CD4-positive, alpha-beta T cell (primary cell): ENCODE measurements at regions not wholly inside any gene's neighbourhood (a gene's known extent, or its start where the extent isn't known, plus 50 kb on each side); places are given as distances from the start of the nearest gene placed in this dataset.
"Not testable (repeated sequence)": the region's sequence is repeated elsewhere in the genome, so short reads cannot be mapped to it uniquely, and the experiment has no call there.

Experiments
- ATAC-seq: fragments of 200-7000 bp; cut with Tn5 transposase; one replicate; pipeline ENCODE4 v1.10.0; 2022; ENCODE audit warnings: mild to moderate bottlenecking; ENCODE audit not compliant: poor library complexity
- CTCF ChIA-PET: fragments of 350-600 bp; sonication (Branson Sonifier 250); formaldehyde crosslinking; loops from one replicate; lab custom pipeline; 2021; ENCODE audit warnings: antibody characterized with exemption, inconsistent platforms; lab: Charles Lee
- POLR2A ChIA-PET: fragments of 350-600 bp; sonication (Branson Sonifier 250); formaldehyde crosslinking; loops from one replicate; lab custom pipeline; 2021; ENCODE audit warnings: antibody characterized with exemption, inconsistent platforms; lab: Charles Lee
- DNase-seq, 14 experiments: peaks; one replicate each; pipeline ENCODE4 v3.0.0-alpha.2; 2013 to 2020; ENCODE audit warnings: mixed read lengths in 2 of 14
- H3K27ac ChIP-seq, 2 donors: one replicate each; pipeline versions ENCODE4 v1.5.1 to v1.7.0; 2013; ENCODE audit warnings: low read length in 2 of 2, low read depth in 1 of 2, mild to moderate bottlenecking in 1 of 2
- H3K27me3 ChIP-seq, 2 experiments: 1 replicate in 1 of 2; 2 replicates in 1 of 2; pipeline versions ENCODE4 v1.6.1 to v1.7.0; 2013; ENCODE audit warnings: low read length in 2 of 2, control low read depth in 1 of 2, mild to moderate bottlenecking in 1 of 2, moderate library complexity in 1 of 2; ENCODE audit not compliant: insufficient read depth in 2 of 2, control insufficient read depth in 1 of 2
- H3K36me3 ChIP-seq: one replicate; pipeline ENCODE4 v1.6.1; 2013; ENCODE audit warnings: low read length, control low read depth; ENCODE audit not compliant: insufficient read depth
- H3K4me1 ChIP-seq: one replicate; pipeline ENCODE4 v1.6.1; 2013; ENCODE audit warnings: low read length, control low read depth; ENCODE audit not compliant: insufficient read depth
- H3K4me3 ChIP-seq: one replicate; pipeline ENCODE4 v1.5.1; 2013; ENCODE audit warnings: mild to moderate bottlenecking, low read length, moderate library complexity
- H3K9me3 ChIP-seq, 2 experiments: 1 replicate in 1 of 2; 2 replicates in 1 of 2; pipeline versions ENCODE4 v1.6.1 to v1.7.0; 2013; ENCODE audit warnings: low read length in 2 of 2, mild to moderate bottlenecking in 2 of 2, control low read depth in 1 of 2, moderate library complexity in 1 of 2; ENCODE audit not compliant: control insufficient read depth in 1 of 2, insufficient read depth in 1 of 2
- H3K27ac Mint-ChIP-seq: one replicate; pipeline ENCODE4 v1.8.0; 2020; ENCODE audit warnings: mixed read lengths
- H3K27me3 Mint-ChIP-seq: one replicate; pipeline ENCODE4 v1.8.0; 2021; ENCODE audit warnings: mixed read lengths
- H3K36me3 Mint-ChIP-seq: one replicate; pipeline ENCODE4 v1.8.0; 2021; ENCODE audit warnings: low read depth, mixed read lengths
- H3K4me1 Mint-ChIP-seq: one replicate; pipeline ENCODE4 v1.8.0; 2021; ENCODE audit warnings: low read depth, mixed read lengths
- H3K4me3 Mint-ChIP-seq: one replicate; pipeline ENCODE4 v1.8.0; 2020; ENCODE audit warnings: mild to moderate bottlenecking, mixed read lengths
- H3K9me3 Mint-ChIP-seq: one replicate; pipeline ENCODE4 v1.8.0; 2020; ENCODE audit warnings: mixed read lengths
- intact Hi-C, 2 experiments: fragments of 100-400 bp; cut with DNase I in 1 of 2; cut with micrococcal nuclease in 1 of 2; formaldehyde crosslinking; loops; one replicate each; pipeline versions ENCODE4 v1.15.1 to v1.9.0; 2023 to 2025; cut with DNase I, micrococcal nuclease
- TF ChIP-seq, protein P1 (sequence below): fragments of 200-600 bp; IDR thresholded peaks from one replicate; pipeline ENCODE4 v1.8.0; 2022; ENCODE audit warnings: antibody characterized with exemption, mild to moderate bottlenecking

GRCh38 chr5:34378498-34378897, 277.6 kb upstream of the RAI14 start:
- H3K9me3 Mint-ChIP-seq, H3K4me1 ChIP-seq, H3K36me3 ChIP-seq, H3K27me3 Mint-ChIP-seq, POLR2A ChIA-PET, H3K4me3 Mint-ChIP-seq, H3K27ac ChIP-seq, H3K4me1 Mint-ChIP-seq, intact Hi-C loops, ATAC-seq, DNase-seq, H3K27me3 ChIP-seq, CTCF ChIA-PET, H3K4me3 ChIP-seq, H3K36me3 Mint-ChIP-seq, H3K9me3 ChIP-seq, H3K27ac Mint-ChIP-seq: not testable (repeated sequence)

- DNase-seq, H3K9me3 ChIP-seq, H3K4me3 Mint-ChIP-seq, CTCF ChIA-PET, H3K27me3 ChIP-seq, H3K36me3 ChIP-seq, H3K4me3 ChIP-seq, H3K36me3 Mint-ChIP-seq, H3K27ac Mint-ChIP-seq, H3K27ac ChIP-seq, ATAC-seq, H3K9me3 Mint-ChIP-seq, H3K4me1 ChIP-seq, intact Hi-C loops, H3K27me3 Mint-ChIP-seq, POLR2A ChIA-PET, H3K4me1 Mint-ChIP-seq: not testable (repeated sequence)
Observed at GRCh38 chr5:34388754-34389153, 267.4 kb upstream of the RAI14 start.

- Histone ChIP-seq H3K27ac (no peak overlapping the region), H3K4me1 (no peaks in the 10 kb centered on the region), H3K4me3 (no peak overlapping the region), H3K27me3 (peaks cover 2 to 10% of the 10 kb centered on the region in 2 experiments), H3K9me3 (no peaks in the 10 kb centered on the region), H3K36me3 (no peaks in the 10 kb centered on the region)
- no peaks in the 10 kb centered on the region for H3K9me3 Mint-ChIP-seq
- H3K27ac Mint-ChIP-seq: no peak overlapping the region
- CTCF ChIA-PET: no interaction called here
- no peak for ATAC-seq
- TF ChIP-seq, protein P1, sequence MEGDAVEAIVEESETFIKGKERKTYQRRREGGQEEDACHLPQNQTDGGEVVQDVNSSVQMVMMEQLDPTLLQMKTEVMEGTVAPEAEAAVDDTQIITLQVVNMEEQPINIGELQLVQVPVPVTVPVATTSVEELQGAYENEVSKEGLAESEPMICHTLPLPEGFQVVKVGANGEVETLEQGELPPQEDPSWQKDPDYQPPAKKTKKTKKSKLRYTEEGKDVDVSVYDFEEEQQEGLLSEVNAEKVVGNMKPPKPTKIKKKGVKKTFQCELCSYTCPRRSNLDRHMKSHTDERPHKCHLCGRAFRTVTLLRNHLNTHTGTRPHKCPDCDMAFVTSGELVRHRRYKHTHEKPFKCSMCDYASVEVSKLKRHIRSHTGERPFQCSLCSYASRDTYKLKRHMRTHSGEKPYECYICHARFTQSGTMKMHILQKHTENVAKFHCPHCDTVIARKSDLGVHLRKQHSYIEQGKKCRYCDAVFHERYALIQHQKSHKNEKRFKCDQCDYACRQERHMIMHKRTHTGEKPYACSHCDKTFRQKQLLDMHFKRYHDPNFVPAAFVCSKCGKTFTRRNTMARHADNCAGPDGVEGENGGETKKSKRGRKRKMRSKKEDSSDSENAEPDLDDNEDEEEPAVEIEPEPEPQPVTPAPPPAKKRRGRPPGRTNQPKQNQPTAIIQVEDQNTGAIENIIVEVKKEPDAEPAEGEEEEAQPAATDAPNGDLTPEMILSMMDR: no peak
- no peaks in the 10 kb centered on the region for H3K36me3 Mint-ChIP-seq
- H3K27me3 Mint-ChIP-seq: peaks cover 5% of the 10 kb centered on the region
- intact Hi-C loops: no loop called here
- DNase-seq: no peak
- H3K4me3 Mint-ChIP-seq: no peak overlapping the region
- POLR2A ChIA-PET: no interaction called here
- H3K4me1 Mint-ChIP-seq: no peaks in the 10 kb centered on the region
Observed at GRCh38 chr5:34409373-34409772, 246.8 kb upstream of the RAI14 start.

DNA sequence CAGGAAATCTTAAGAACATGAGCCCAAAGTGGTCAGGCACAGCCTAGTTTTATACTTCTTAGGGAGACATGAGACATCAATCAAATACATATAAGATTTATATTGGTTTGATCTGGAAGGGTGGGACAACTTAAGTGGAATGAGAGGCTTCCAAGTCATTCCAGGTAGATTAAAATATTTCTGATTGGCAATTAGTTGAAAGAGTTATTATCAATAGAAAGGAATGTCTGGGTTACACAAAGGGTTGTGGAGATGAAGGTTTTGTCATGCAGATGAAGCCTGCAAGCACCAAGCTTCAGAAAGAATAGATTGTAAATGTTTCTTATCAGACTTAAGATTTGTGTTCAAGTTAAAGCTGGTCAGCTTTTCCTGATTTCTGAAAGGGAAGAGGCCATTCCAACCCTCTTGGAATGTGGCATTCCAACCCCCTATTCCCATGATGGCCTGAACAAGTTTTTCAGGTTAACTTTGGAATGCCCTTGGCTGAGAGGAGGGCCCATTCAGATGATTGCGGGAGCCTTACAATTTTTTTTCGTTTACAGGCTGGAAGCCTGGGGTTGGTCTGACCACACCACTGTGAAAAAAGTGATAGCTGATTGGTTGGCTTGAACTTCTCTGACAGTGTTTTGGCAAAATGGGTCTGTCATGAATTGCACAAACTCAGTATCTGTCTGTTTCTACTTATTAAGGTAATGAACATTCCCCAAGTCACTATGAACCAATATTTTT, 245.6 kb upstream of the RAI14 start:
- no peaks in the 10 kb centered on the region for H3K36me3 Mint-ChIP-seq
- no peak overlapping the region for H3K27ac Mint-ChIP-seq
- H3K4me3 Mint-ChIP-seq: no peak overlapping the region
- intact Hi-C loops: no loop called here
- ChIA-PET CTCF (no interaction called here), POLR2A (no interaction called here)
- H3K9me3 Mint-ChIP-seq: no peaks in the 10 kb centered on the region
- peaks cover 13% of the 10 kb centered on the region for H3K27me3 Mint-ChIP-seq
- H3K27ac ChIP-seq: no peak overlapping the region
- no peak for DNase-seq
- H3K27me3 ChIP-seq: peaks cover 2 to 10% of the 10 kb centered on the region in 2 experiments
- H3K4me3 ChIP-seq: no peak overlapping the region
- TF ChIP-seq, protein P1: no peak
- no peaks in the 10 kb centered on the region for H3K4me1 Mint-ChIP-seq
- no peak for ATAC-seq
- no peaks in the 10 kb centered on the region for H3K4me1 ChIP-seq
- H3K36me3 ChIP-seq: no peaks in the 10 kb centered on the region
- no peaks in the 10 kb centered on the region for H3K9me3 ChIP-seq
